ENCODE measurements at regions not wholly inside any gene's neighbourhood (a gene's known extent, or its start where the extent isn't known, plus 50 kb on each side); places are given as distances from the start of the nearest gene placed in this dataset.

GRCh38 chr18:46350598-46351159, 246.5 kb downstream of the HAUS1 start:
- ChIA-PET CTCF (interaction anchor here (1.1 to 1.8 kb wide), 4 partner anchors 19 to 307 kb away, joined by 3 to 10 read pairs (median 6); no protein-coding TSS in a partner anchor), POLR2A (interaction anchor here (0.6 kb wide), 1 partner anchor 39 kb away, joined by 9 read pairs; no protein-coding TSS in a partner anchor)
- Mint-ChIP-seq H3K27me3 (ENCODE audit: low read depth) (no peaks in the 10 kb centered on the region), H3K27ac (no peak overlapping the region; the same call in 1 of the 2 replicates), H3K36me3 (no peaks in the 10 kb centered on the region), H3K9me3 (no peaks in the 10 kb centered on the region), H3K4me3 (no peak overlapping the region), H3K4me1 (peaks cover 5% of the 10 kb centered on the region)
- ATAC-seq (no peak), DNase-seq (ENCODE audit: low spot score) (no peak)
- TF ChIP-seq MXD4 (CRISPR knock-in tag; IDR thresholded peaks at IDR 0.05; ENCODE audit: borderline replicate concordance) (no peak), CBFB (CRISPR knock-in tag; IDR thresholded peaks at IDR 0.05; ENCODE audit: low read depth) (no peak), ZBTB21 (CRISPR knock-in tag; IDR thresholded peaks at IDR 0.05; ENCODE audit: borderline replicate concordance) (no peak), NR1H2 (CRISPR knock-in tag; IDR thresholded peaks at IDR 0.05) (no peak), GABPB1 (CRISPR knock-in tag; IDR thresholded peaks at IDR 0.05) (no peak), NR2C2 (CRISPR knock-in tag; IDR thresholded peaks at IDR 0.05) (no peak), ZNF423 (CRISPR knock-in tag; IDR thresholded peaks at IDR 0.05) (no peak), RORB (CRISPR knock-in tag; IDR thresholded peaks at IDR 0.05) (no peak), ELF4 (CRISPR knock-in tag; IDR thresholded peaks at IDR 0.05; ENCODE audit: low read depth) (no peak), ZSCAN18 (CRISPR knock-in tag; IDR thresholded peaks at IDR 0.05) (no peak)

GRCh38 chr18:46352520-46353250, 248.5 kb downstream of the HAUS1 start:
- no peak for TF ChIP-seq HMGXB4 (CRISPR knock-in tag; IDR thresholded peaks at IDR 0.05)
- ChIA-PET CTCF (no interaction called here), POLR2A (no interaction called here)
- Mint-ChIP-seq H3K4me3 (no peak overlapping the region), H3K9me3 (no peaks in the 10 kb centered on the region), H3K4me1 (peaks cover 2% of the 10 kb centered on the region; the same call in 1 of the 2 replicates), H3K27ac (no peak overlapping the region), H3K27me3 (ENCODE audit: low read depth) (no peaks in the 10 kb centered on the region), H3K36me3 (no peaks in the 10 kb centered on the region)
- no peak for DNase-seq (ENCODE audit: low spot score)
- ATAC-seq, result no peak

GRCh38 chr18:46353460-46353859, 249.3 kb downstream of the HAUS1 start:
- no peak overlapping the region for H3K27ac Mint-ChIP-seq
- no peaks in the 10 kb centered on the region for H3K36me3 Mint-ChIP-seq
- no peaks in the 10 kb centered on the region for H3K9me3 Mint-ChIP-seq
- no peak overlapping the region for H3K4me3 Mint-ChIP-seq
- no peaks in the 10 kb centered on the region for H3K27me3 Mint-ChIP-seq (ENCODE audit: low read depth)
- H3K4me1 Mint-ChIP-seq, result peaks cover 2% of the 10 kb centered on the region; the same call in 1 of the 2 replicates
- TF ChIP-seq ZNF121 (CRISPR knock-in tag; IDR thresholded peaks at IDR 0.05) (no peak), SOX15 (CRISPR knock-in tag; IDR thresholded peaks at IDR 0.05) (no peak), JAZF1 (CRISPR knock-in tag; IDR thresholded peaks at IDR 0.05) (no peak), ZNF425 (CRISPR knock-in tag; conservative IDR thresholded peaks at IDR 0.05) (no peak), CREB1 (CRISPR knock-in tag; IDR thresholded peaks at IDR 0.05) (no peak), ZNF232 (CRISPR knock-in tag; IDR thresholded peaks at IDR 0.05) (no peak), CREM (CRISPR knock-in tag; IDR thresholded peaks at IDR 0.05) (no peak), GRHL2 (CRISPR knock-in tag; IDR thresholded peaks at IDR 0.05; ENCODE audit: insufficient replicate concordance, severe bottlenecking) (no peak), JUN (CRISPR knock-in tag; IDR thresholded peaks at IDR 0.05) (no peak), NFATC4 (CRISPR knock-in tag; IDR thresholded peaks at IDR 0.05) (no peak), HMGA2 (CRISPR knock-in tag; IDR thresholded peaks at IDR 0.05) (no peak), CBFB (CRISPR knock-in tag; IDR thresholded peaks at IDR 0.05; ENCODE audit: low read depth) (no peak), ZBTB21 (CRISPR knock-in tag; IDR thresholded peaks at IDR 0.05; ENCODE audit: borderline replicate concordance) (no peak)
- no peak for ATAC-seq
- ChIA-PET CTCF (no interaction called here), POLR2A (no interaction called here)
- no peak for DNase-seq (ENCODE audit: low spot score)
